Vagina (tissue), 2 donors: ENCODE measurements at regions not wholly inside any gene's neighbourhood (a gene's known extent, or its start where the extent isn't known, plus 50 kb on each side); places are given as distances from the start of the nearest gene placed in this dataset.

ENCODE experiments used
- POLR2AphosphoS5 ChIP-seq, 2 donors: sonication (generic); formaldehyde crosslinking; IDR thresholded peaks; one replicate each; pipeline ENCODE4 v1.9.0; 2017; ENCODE audit warnings: antibody characterized with exemption in 2 of 2, mild to moderate bottlenecking in 2 of 2, low read depth in 1 of 2; ENCODE audit not compliant: insufficient read depth in 1 of 2
- TF ChIP-seq, protein P1 (sequence below), 3 experiments: fragments of 450-650 bp in 2 of 3; fragments of 200-600 bp in 1 of 3; sonication (generic) in 1 of 3; IDR thresholded peaks; one replicate each; pipeline ENCODE4 v1.5.1; 2017 to 2019; ENCODE audit warnings: antibody characterized with exemption in 3 of 3, mild to moderate bottlenecking in 2 of 3, moderate library complexity in 2 of 3

DNA sequence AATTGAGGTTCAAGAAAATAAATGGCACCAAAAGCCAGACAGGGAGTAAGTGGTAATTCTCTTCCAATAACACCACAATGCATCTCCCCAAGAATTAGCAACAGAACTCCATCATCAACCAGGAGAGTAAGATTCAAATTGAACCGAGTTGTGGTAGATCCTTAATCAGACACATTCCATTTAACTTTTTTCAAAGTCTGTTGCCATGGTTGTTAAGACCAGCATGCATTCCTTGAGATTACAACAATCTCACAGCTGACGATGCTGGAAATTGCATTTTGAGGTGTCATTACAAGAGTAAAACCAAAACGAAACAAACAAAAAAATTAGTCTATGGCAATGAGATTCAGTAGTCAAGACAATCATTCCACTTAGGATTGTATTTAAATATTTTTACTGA, 78.9 kb upstream of the ZNF462 start:
- TF ChIP-seq, protein P1, sequence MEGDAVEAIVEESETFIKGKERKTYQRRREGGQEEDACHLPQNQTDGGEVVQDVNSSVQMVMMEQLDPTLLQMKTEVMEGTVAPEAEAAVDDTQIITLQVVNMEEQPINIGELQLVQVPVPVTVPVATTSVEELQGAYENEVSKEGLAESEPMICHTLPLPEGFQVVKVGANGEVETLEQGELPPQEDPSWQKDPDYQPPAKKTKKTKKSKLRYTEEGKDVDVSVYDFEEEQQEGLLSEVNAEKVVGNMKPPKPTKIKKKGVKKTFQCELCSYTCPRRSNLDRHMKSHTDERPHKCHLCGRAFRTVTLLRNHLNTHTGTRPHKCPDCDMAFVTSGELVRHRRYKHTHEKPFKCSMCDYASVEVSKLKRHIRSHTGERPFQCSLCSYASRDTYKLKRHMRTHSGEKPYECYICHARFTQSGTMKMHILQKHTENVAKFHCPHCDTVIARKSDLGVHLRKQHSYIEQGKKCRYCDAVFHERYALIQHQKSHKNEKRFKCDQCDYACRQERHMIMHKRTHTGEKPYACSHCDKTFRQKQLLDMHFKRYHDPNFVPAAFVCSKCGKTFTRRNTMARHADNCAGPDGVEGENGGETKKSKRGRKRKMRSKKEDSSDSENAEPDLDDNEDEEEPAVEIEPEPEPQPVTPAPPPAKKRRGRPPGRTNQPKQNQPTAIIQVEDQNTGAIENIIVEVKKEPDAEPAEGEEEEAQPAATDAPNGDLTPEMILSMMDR (IDR thresholded peaks at IDR 0.05): no peak
- no peak for TF ChIP-seq POLR2AphosphoS5 (IDR thresholded peaks at IDR 0.05; ENCODE audit: insufficient read depth in 1 of 2, low read depth in 1 of 2)
